ENCODE measurements at regions not wholly inside any gene's neighbourhood (a gene's known extent, or its start where the extent isn't known, plus 50 kb on each side); places are given as distances from the start of the nearest gene placed in this dataset.

GRCh38 chr6:43869079-43869710 is 99.2 kb downstream of the VEGFA start:
- no peak for DNase-seq (ENCODE audit: low read depth)

- DNase-seq (ENCODE audit: low read depth): no peak
These were observed 98.5 kb downstream of the VEGFA start for GRCh38 chr6:43868467-43868866.

GRCh38 chr6:43867996-43868395 is 98.0 kb downstream of the VEGFA start:
- no peak for DNase-seq (ENCODE audit: low read depth)

- DNase-seq (ENCODE audit: low read depth): no peak
These were observed 97.2 kb downstream of the VEGFA start for GRCh38 chr6:43867246-43867645.

- DNase-seq (ENCODE audit: low read depth): no peak
These were observed 96.1 kb downstream of the VEGFA start for GRCh38 chr6:43865932-43866645.

- DNase-seq (ENCODE audit: low read depth): no peak
These were observed 95.1 kb downstream of the VEGFA start for GRCh38 chr6:43865086-43865485.

GRCh38 chr6:43862925-43863324 is 92.9 kb downstream of the VEGFA start:
- DNase-seq (ENCODE audit: low read depth): no peak

- no peak for DNase-seq (ENCODE audit: low read depth)
These were observed 91.3 kb downstream of the VEGFA start for GRCh38 chr6:43861212-43861894.

GRCh38 chr6:43860285-43860684 is 90.3 kb downstream of the VEGFA start:
- DNase-seq (ENCODE audit: low read depth): no peak

- DNase-seq (ENCODE audit: low read depth): no peak
These were observed 89.2 kb downstream of the VEGFA start for GRCh38 chr6:43859213-43859612.

- no peak for DNase-seq (ENCODE audit: low read depth)
These were observed 88.4 kb downstream of the VEGFA start for GRCh38 chr6:43858161-43859153.

GRCh38 chr6:43856005-43856765 is 86.2 kb downstream of the VEGFA start:
- no peak for DNase-seq (ENCODE audit: low read depth)

- DNase-seq (ENCODE audit: low read depth): no peak
These were observed 85.2 kb downstream of the VEGFA start for GRCh38 chr6:43855247-43855646.

GRCh38 chr6:43853066-43853650 is 83.1 kb downstream of the VEGFA start:
- no peak for DNase-seq (ENCODE audit: low read depth)

- DNase-seq (ENCODE audit: low read depth): no peak
These were observed 82.4 kb downstream of the VEGFA start for GRCh38 chr6:43852350-43852864.

- DNase-seq (ENCODE audit: low read depth): no peak
These were observed 81.3 kb downstream of the VEGFA start for GRCh38 chr6:43851204-43851865.

GRCh38 chr6:43850314-43851203 is 80.5 kb downstream of the VEGFA start:
- DNase-seq (ENCODE audit: low read depth): no peak

GRCh38 chr6:43849844-43850243 is 79.8 kb downstream of the VEGFA start:
- no peak for DNase-seq (ENCODE audit: low read depth)
